Astrocyte of the hippocampus (primary cell): ENCODE measurements at regions not wholly inside any gene's neighbourhood (a gene's known extent, or its start where the extent isn't known, plus 50 kb on each side); places are given as distances from the start of the nearest gene placed in this dataset.

ENCODE experiments used
- DNase-seq: peaks from one replicate; pipeline ENCODE4 v3.0.0; 2011; ENCODE audit warnings: low read depth, low spot score

DNA sequence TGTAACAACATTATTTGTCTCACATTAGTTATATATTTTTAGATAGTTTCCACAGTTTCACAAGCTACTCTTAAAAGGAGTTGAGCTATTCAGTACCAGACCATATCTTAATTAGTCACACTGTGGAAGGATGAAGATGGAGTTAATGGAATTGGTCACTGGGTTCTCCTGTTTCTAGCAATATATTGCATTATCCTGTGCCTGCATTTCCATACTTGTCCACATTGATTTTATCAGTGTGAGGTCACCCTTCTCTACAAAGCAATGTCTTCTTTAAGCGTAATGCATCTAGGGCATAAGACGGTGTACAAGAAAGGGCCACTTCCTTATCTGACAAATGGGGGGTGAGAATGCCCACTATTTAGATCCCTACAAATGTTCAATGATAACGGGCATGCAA, 216.8 kb upstream of the TANK start:
- DNase-seq = no peak

- DNase-seq = peak; percentile 51
Measured at GRCh38 chr2:160952464-160953254, 207.6 kb upstream of the TANK start.

- no peak for DNase-seq
Measured at GRCh38 chr2:160955578-160955977, 204.7 kb upstream of the TANK start.

DNA sequence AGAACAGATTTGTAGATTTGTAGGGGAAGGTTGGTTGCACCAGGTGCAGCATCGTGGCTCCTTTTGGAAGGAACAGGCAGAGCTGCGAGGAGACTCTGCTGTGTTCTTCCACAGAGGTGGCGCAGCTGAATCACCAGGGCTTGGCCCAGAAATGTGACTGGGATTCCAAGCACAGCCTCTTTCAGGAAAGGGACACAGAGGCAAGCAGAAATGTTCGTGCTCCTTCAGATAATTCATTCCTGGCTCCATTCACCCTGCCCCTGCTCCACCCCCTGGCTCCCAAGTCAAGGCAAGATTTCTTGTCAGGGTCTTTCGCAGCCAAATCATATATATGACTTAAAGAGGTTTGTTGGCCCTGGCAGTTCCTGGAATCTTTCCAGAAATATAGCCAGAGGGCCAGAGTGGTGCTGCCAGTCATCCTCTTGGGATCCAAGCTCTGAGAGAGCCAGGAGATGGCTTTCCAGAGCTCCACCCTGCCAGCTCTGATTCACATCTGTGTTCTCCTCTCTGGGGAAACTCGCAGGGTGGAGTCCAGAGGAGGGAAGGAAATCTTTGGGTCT, 203.9 kb upstream of the TANK start:
- DNase-seq = no peak

DNA sequence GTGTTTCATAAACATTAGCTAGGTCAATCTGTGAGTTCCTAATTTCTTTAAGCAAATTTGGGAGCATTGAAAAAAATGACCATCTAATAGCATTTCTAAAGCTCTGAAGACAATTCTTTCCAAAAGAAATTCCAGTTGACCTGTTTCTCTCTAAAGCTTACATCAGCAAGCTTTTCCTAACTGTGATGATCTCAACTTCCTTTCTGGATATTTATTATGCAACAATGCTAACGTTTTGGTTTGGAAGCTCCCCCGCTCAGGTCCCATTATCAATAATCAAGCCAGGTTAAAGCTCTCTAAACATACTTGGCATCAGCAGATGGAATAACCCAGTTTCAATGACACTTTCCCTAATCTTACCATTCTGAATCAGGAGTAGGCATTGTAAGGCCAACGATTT, 196.3 kb upstream of the TANK start:
- DNase-seq = no peak

GRCh38 chr2:160967523-160967922, 192.7 kb upstream of the TANK start:
- DNase-seq = no peak

GRCh38 chr2:160968183-160968582, 192.0 kb upstream of the TANK start:
- DNase-seq = no peak

DNA sequence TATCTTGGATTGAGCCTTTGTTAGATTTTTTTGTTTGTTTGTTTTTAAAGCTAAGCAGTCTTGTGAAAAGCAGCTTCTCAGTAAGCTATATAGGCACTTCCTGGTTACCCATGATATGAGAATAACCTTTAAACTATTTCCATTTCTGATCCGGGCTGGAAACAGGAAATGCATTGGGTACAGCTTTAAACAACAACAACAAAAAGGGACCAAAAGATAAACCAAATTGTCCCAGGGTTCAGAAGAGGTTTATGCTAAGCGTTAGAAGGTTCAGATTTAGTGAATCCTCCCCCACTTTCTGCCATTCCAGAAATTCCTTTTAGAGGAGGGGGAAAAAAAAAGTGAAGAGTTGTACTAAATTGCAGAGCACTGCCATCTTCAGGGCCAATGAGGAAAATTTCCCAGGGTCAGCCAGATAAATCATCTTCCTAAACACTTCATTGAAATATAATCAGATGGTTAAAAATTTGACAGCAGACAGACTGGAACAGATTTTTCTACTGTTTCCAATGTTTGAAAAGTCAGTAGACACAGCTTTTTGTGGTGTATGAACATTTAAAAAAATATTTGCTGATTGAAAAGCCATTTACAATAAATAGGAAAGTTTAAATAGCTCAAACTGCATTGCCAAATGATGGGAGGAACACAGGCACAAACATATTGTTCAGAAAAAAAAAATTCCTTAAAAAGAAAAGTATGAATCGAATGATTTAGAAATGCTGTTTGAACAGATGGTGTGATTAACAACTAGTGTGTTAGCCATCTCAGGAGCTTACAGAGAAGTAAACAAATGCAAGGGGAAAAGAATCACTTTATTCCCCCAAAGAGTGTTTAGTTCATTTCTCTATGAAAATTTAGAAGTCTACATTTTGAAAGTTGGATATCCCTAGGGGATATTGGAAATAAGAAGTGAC, 189.9 kb upstream of the TANK start:
- peak; percentile 89 for DNase-seq

- no peak for DNase-seq
Measured at GRCh38 chr2:160973991-160974390, 186.2 kb upstream of the TANK start.

GRCh38 chr2:160974803-160975202, 185.4 kb upstream of the TANK start:
- no peak for DNase-seq

DNA sequence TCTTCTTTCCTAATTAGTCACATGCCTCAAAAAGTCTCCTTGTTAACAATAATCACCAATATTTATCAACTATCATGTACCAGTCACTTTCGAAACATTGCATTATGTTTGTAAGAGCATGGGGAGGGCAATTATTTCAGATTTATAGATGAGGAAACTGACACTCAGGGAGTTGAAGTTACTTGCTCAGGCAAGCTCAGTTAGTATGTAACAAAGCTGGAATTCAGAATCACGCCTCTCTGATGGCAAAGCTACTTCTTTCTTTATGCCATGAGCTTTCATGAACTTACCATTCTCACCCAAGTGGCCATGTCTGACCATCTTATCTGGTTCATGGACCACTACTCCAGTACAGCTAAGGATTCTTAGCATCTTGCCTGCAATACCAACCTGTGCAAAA, 183.4 kb upstream of the TANK start:
- DNase-seq = no peak

DNA sequence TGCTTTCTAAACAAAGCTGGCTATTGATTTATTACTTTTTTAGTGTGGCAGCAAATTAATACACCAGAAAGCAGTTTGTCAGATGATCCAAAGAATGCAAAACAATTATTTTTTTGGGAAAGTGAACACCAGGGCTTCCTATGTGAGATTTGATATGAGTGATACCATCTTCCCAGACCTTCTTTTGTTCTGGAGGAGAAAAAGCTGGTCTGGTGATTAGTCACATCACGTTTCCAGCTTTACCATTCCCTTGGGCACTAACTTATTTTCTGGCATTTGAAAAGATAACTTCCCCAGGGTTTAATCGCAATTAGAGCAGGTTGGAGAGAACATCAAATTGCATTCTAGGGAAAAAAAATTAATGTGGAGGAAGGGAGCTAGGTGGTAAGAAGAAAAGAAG, 182.9 kb upstream of the TANK start:
- DNase-seq = no peak

GRCh38 chr2:160977854-160978253, 182.4 kb upstream of the TANK start:
- no peak for DNase-seq

DNA sequence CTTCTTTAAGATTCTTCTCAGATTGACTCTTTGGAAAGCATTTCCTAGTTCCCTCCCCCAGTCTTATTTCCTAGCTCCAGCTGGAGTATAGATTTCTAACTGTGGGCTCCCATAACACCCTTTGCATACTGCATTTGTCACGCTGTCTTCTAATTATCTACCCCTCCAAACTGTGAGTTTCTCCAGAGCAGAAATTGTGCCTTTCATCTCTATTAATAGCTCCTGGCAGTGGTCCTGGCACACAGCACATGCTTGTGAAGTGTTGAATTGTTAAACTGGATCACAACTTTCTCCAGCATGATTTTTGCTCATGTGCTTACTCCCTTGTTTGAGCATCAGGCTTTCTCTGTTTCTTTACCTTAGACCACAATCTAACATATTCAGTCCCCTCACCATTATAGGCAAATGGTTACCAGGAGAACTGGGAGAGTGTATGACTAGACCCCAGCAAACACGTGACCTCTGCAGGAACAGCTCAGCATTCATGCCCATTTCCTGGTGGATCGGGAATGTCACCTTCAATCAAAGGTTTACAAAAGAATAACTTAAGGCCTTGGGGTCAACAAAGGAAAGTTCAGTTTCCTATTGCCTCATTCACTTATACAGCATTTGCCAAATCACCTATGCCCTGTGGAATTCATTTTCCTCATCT, 175.7 kb upstream of the TANK start:
- peak; percentile 44 for DNase-seq

- DNase-seq = no peak
Measured at GRCh38 chr2:160989778-160990177, 170.4 kb upstream of the TANK start.

GRCh38 chr2:160993654-160994061, 166.6 kb upstream of the TANK start:
- DNase-seq = no peak

- peak; percentile 91 for DNase-seq
Measured at GRCh38 chr2:160994141-160995002, 165.9 kb upstream of the TANK start.

DNA sequence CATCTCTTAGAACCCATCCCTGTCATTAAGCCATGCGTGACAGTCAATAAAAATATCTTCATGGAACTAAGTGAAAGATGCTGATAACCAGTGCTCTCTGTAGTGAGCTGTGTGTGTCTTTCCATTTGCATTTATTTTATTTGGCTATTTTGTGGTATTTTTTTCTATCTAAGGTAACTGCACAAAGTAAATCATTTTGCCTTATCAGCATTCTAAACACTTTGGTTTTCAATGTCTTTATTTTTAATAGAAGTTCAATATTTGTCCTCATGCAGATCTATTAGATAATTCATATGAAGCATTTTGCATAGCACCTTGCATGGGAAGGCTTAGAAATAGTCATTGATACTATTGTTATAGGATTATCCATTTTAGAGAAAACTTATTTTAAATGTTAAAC, 163.6 kb upstream of the TANK start:
- DNase-seq = no peak

GRCh38 chr2:161004379-161004778, 155.8 kb upstream of the TANK start:
- DNase-seq = peak; percentile 27

DNA sequence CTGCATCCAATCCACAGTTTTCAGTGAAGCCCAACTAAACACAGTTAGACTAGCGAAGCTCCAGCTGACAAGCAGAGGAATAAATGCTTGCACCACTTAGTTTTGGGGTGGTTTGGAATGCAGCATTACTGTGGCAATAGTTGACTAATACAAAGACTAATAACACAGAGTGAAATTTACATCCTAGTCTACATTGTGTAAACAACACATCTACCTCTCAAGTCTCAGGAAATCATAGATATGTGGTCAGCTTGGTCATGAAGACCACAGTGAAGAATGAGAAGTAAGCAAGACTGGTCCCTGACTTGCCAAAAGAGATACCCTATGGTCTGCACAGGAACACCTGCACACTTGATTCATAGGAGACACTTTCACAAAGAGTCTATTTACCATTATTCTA, 155.1 kb upstream of the TANK start:
- DNase-seq = no peak

DNA sequence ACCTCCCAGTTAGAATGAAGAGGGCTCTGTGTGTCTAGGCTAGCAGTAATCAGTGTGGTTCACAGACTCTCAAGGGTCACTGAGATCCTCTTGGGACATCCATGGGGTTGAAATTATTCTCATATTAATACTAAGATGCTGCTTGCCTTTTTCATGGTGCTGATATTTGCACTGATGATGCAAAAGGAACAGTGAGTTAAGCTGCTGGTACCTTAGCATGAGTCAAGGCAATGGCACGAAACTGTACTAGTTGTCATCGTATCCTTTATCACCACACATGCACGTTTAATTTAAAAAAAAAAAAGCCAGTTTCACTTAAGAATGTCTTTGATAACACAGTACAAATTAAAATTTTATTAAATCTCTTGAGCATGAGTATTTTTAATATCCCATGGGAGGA, 151.9 kb upstream of the TANK start:
- DNase-seq = no peak
